HG03378 (cell line): ENCODE measurements at regions not wholly inside any gene's neighbourhood (a gene's known extent, or its start where the extent isn't known, plus 50 kb on each side); places are given as distances from the start of the nearest gene placed in this dataset.
"Not testable (repeated sequence)": the region's sequence is repeated elsewhere in the genome, so short reads cannot be mapped to it uniquely, and the experiment has no call there.

Experiments
- ATAC-seq: cut with Tn5 transposase; IDR thresholded peaks from one replicate; pipeline ENCODE4 v1.9.1; 2021; ENCODE audit warnings: mild to moderate bottlenecking, moderate library complexity; ENCODE audit not compliant: unreplicated experiment

DNA sequence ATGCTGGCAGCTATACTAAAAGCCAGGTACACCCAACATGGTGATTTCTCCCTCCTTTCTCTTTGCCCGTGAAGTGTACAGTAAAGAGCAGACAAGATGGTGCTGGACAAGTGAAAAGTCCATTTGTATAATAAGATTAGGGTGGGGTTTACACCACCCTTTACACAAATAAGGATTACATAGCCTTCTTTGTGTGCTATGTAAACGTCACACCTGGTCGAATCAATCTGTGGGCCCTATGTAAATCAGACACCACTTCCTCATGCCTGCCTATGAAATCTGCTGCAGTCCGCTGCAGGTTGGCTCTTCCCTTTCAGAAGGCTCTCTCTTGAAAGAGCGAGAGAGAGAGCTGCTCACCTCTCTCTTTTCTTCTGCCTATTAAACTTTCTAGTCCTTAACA, 1054.3 kb upstream of the SLC39A10 start:
- ATAC-seq: no peak

DNA sequence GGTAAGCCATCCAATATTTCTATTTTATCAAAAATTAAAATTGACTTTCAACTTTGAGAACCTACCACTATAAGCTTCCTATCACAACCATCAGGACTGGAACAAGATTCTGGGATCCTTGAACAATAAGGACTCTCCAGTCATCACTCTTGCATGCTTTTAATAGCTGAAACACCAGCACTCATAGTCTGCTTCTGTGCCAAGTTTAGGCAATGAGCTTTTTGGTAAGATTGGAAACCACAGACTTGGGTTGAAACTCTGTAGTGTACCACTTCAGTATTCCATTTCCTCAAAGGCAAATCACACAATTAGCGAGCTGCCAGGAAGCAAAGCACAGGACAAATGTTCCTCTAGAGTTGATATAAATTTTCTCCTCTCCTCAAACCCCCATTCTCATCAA, 1065.8 kb upstream of the SLC39A10 start:
- ATAC-seq: no peak

DNA sequence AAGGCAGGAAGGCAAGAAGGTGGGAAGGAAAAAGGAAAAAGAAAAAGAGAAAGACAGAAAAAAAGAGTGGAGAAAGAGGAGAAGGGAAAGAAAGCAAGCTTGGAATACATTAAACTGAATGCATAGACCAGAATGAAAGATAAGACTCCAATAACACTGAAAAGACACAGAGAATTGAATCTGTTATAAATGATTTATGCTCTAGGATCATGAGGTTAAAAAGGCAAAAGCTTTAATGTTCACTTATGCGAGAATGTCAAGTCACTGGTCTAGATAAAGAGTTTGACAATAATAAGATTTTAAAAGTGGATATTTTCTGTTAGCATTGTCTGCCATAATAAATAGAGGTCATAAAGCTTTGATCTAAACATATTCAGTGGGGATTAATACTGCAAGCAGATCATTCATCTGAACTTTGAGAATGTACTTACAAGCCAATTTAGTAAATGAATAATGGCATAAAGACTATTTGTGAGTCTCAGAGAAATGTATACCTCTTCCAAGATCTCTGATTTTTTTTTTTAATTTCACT, 1069.2 kb upstream of the SLC39A10 start:
- ATAC-seq: no peak

- peak; percentile 50 for ATAC-seq
These were observed 1089.4 kb upstream of the SLC39A10 start for GRCh38 chr2:194567661-194568017.

GRCh38 chr2:194566907-194567660, 1089.9 kb upstream of the SLC39A10 start:
- peak; percentile 95 for ATAC-seq

- no peak for ATAC-seq
These were observed 1092.6 kb upstream of the SLC39A10 start for GRCh38 chr2:194564422-194564821.

DNA sequence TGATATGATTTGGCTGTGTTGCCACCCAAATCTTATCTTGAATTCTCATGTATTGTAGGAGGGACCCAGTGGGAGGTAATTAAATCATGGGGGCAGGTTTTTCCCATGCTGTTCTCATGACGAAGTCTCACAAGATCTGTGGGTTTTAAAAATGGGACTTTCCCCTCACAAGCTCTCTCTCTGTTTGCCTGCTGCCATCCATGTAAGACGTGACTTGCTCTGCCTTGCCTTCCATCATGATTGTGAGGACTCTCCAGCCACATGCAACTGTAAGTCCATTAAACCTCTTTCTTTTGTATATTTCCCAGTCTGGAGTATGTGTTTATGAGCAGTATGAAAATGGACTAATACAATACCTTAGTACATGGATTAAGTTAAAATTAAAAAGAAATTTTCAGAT, 1094.7 kb upstream of the SLC39A10 start:
- ATAC-seq: no peak

DNA sequence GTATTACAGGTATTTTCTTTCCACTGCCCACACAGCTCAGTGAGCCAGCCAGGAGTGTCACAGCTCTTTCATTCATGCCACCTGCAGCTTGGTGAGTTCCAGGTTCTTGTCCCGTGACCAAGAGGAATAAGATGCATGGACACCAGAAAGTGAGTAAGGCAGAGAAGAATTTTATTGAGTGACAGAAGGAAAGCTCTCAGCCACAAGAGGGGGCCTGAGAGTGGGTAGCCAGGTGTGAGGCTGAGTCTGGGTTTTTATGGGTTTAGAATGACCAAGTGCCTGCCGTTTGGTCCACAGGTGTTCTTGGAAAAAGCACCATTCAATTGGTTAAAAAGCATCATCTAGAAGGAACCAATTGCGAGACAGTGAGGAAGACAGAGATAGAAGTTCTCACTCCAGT, 1097.1 kb upstream of the SLC39A10 start:
- ATAC-seq: no peak

GRCh38 chr2:194559523-194559922, 1097.5 kb upstream of the SLC39A10 start:
- ATAC-seq: no peak

DNA sequence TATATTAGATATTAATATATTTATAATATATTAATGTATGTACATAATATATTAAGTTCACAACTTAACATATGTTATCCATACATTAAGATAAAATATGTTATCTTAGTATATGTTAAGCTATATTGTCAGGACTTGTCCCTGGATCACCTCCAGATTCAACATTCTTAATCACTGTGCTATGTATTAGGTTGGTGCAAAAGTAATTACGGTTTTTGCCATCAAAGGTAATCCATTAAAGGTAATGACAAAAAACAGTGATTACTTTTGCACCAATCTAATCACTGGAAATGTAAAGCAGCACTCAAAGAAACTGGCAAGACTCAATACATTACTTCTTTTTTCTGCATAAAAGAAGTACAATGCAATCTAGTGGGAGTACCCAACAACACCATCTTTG, 1099.0 kb upstream of the SLC39A10 start:
- ATAC-seq: no peak

DNA sequence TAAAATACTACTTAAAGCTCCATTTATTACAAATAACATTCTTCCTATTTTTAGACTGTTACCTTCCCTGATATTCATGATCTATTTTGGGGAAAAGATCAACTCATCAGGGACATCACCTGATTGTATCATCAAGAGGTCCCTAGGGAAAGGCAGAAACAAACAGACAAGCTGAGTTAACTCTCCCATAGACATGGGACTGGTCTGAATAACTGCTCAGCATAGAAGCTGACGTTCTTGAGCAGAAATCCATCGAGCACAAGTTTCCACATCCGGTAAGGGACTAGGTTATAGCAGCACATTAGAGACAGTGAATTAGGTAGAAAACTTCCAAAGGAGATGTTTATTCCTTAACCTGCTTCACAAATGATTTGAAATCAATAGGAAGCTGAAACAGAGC, 1100.4 kb upstream of the SLC39A10 start:
- ATAC-seq: no peak

DNA sequence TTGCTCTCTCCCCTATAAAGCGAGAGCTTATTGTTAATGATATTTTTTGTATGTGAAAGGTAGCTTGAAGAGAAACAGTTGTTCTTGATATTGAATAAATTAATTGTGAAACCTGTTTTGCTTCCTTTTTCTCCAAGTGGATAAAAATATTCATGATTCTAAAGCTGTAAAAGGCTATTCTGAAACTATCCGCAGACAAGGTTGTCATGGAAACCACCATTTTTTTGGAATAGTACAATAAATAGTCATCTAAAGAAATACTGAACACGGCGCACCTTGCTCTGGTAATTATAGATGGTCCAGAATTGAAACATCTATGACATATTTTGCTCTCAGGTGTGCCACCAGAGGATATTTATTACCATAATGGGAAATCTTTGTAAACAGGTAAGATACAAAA, 1103.0 kb upstream of the SLC39A10 start:
- no peak for ATAC-seq

GRCh38 chr2:194550702-194551101, 1106.3 kb upstream of the SLC39A10 start:
- no peak for ATAC-seq

GRCh38 chr2:194549387-194549786, 1107.6 kb upstream of the SLC39A10 start:
- no peak for ATAC-seq

GRCh38 chr2:194545978-194546377, 1111.0 kb upstream of the SLC39A10 start:
- ATAC-seq: peak; percentile 52

DNA sequence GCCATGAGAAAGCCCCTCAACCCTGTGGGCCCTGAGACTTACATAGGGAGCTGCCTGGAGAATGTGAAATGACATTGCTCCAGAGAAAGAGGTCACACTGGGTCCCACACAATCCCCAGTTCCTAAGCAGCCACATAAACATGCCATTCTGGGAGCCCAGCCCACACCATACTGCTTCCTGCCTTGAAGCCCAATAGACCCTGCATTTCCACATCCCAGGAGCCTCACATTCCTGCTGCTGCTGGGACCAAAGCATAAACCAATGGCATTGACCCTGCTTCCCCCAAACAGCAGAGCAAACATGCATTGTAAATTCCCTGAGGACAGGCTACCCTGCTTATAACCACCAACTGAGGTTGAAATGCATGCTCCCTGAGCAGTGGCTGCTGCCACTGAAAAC, 1117.6 kb upstream of the SLC39A10 start:
- no peak for ATAC-seq

GRCh38 chr2:194526121-194526520, 1130.9 kb upstream of the SLC39A10 start:
- ATAC-seq: no peak

GRCh38 chr2:194514281-194514680, 1142.7 kb upstream of the SLC39A10 start:
- no peak for ATAC-seq

DNA sequence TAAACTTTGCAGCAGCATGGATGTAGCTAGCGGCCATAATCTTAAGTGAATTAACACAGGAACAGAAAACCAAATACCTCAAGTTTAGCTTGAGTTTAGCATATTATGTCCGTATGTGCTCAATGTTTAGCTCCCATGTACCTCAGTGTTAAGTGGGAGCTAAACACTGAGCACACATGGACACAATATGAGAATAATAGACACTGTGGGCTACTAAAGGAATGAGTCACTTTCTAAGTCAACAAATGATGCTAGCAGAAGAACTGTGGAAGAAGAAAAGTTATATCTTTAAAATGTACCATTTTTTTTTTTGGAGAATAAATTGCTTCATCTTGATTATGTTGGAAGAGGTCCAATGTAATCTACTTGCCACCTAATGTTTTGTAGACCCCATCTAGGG, 1146.0 kb upstream of the SLC39A10 start:
- ATAC-seq: not testable (repeated sequence)

DNA sequence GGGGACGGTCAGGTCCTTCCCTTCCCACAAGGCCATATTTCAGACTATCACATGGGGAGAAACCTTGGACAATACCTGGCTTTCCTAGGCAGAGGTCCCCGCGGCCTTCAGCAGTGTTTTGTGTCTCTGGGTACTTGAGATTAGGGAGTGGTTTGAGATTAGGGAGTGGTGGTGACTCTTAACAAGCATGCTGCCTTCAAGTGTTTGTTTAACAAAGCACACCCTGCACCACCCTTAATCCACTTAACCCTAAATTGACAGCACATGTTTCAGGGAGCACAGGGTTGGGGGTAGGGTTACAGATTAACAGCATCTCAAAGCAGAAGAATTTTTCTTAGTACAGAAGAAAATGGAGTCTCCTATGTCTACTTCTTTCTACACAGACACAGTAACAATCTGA, 1152.2 kb upstream of the SLC39A10 start:
- ATAC-seq: not testable (repeated sequence)

DNA sequence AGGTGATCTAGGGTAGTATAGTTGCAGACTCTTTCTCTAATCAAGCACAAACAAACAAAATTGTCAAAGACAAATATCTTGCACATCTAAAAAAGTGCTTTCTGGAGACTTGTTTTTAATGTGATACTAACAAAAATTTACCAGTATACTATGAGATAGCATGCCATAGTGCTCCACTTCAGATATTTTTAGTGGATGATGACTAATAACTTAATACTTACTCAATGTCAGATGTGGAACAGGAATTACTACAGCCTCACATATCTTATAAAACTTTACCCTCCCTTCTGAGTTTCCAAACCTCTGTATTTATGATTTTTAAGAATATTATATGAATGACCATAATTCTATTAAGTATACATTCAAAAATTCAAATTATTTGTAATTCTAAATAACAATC, 1162.0 kb upstream of the SLC39A10 start:
- ATAC-seq: no peak

DNA sequence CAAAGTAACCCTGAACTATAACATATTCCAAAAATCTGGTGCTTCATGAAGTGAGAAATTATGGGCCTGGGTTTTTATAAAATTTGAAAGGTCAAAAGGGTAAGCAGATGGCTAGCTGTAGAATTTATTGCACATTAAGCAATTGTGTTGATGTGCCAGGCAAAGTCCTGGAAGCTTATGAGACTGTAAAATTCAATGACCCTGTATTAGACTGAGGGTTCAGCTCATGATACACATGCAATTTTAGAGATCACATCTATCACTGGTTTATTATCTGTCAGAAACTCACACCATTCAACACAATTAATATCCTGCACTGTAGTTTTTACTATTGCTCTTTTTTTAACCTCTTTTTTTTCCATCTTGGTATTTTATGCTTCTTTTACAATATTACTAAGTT, 1162.6 kb upstream of the SLC39A10 start:
- no peak for ATAC-seq
